OCI-LY1 (cell line): ENCODE measurements at regions not wholly inside any gene's neighbourhood (a gene's known extent, or its start where the extent isn't known, plus 50 kb on each side); places are given as distances from the start of the nearest gene placed in this dataset.

Source experiments
- H2AFZ ChIP-seq: fragments of 200-600 bp; sonication (generic), shearing (Covaris generic); 2 replicates; pipeline ENCODE4 v1.6.0; 2014; ENCODE audit warnings: antibody characterized with exemption, mild to moderate bottlenecking, low read length
- H3F3A ChIP-seq: fragments of 200-600 bp; sonication (generic), shearing (Covaris generic); 2 replicates; pipeline ENCODE4 v1.6.0; 2014; ENCODE audit warnings: mild to moderate bottlenecking, antibody characterized with exemption, low read length, moderate library complexity; ENCODE audit not compliant: insufficient read depth
- H3K27ac ChIP-seq: fragments of 200-600 bp; sonication (generic); 2 replicates; pipeline ENCODE4 v1.5.1; 2014; ENCODE audit warnings: low read length, mixed run types, mild to moderate bottlenecking, low read depth; ENCODE audit not compliant: poor library complexity, severe bottlenecking
- H3K27me3 ChIP-seq: fragments of 200-600 bp; sonication (generic); 2 replicates; pipeline ENCODE4 v1.6.0; 2014; ENCODE audit warnings: antibody characterized with exemption, mild to moderate bottlenecking, low read length, moderate library complexity; ENCODE audit not compliant: insufficient read depth
- H3K36me3 ChIP-seq: fragments of 200-600 bp; sonication (generic); 2 replicates; pipeline ENCODE4 v1.6.1; 2014; ENCODE audit warnings: mild to moderate bottlenecking, antibody characterized with exemption, low read length, moderate library complexity, mixed read lengths; ENCODE audit not compliant: insufficient read depth
- H3K4me1 ChIP-seq: fragments of 200-600 bp; sonication (generic); 2 replicates; pipeline ENCODE4 v1.5.1; 2014; ENCODE audit warnings: mild to moderate bottlenecking, low read length, moderate library complexity; ENCODE audit not compliant: insufficient read depth, severe bottlenecking
- H3K4me2 ChIP-seq: fragments of 200-600 bp; sonication (generic), shearing (Covaris generic); 2 replicates; pipeline ENCODE4 v1.6.1; 2014; ENCODE audit warnings: low read length
- H3K4me3 ChIP-seq: fragments of 200-600 bp; sonication (generic); 2 replicates; pipeline ENCODE4 v1.5.1; 2014; ENCODE audit warnings: low read length, low read depth, mild to moderate bottlenecking, mixed read lengths; ENCODE audit not compliant: poor library complexity, severe bottlenecking
- H3K79me2 ChIP-seq: fragments of 200-600 bp; shearing (Covaris generic); 2 replicates; pipeline ENCODE4 v1.6.1; 2016; ENCODE audit warnings: mixed run types, low read length, mixed read lengths; ENCODE audit not compliant: insufficient read depth
- H3K9ac ChIP-seq: fragments of 200-600 bp; sonication (generic), shearing (Covaris generic); 2 replicates; pipeline ENCODE4 v1.6.1; 2014; ENCODE audit warnings: mild to moderate bottlenecking, low read length, mixed read lengths
- H3K9me2 ChIP-seq: fragments of 200-600 bp; sonication (generic), shearing (Covaris generic); 2 replicates; pipeline ENCODE4 v1.6.1; 2014; ENCODE audit warnings: low read depth, mild to moderate bottlenecking, low read length, mixed read lengths
- H3K9me3 ChIP-seq: fragments of 200-600 bp; shearing (Covaris generic); 2 replicates; pipeline ENCODE4 v1.6.1; 2014; ENCODE audit warnings: low read length, mixed read lengths
- H4K20me1 ChIP-seq: fragments of 200-600 bp; sonication (generic), shearing (Covaris generic); 2 replicates; pipeline ENCODE4 v1.6.0; 2016; ENCODE audit warnings: mild to moderate bottlenecking, low read length; ENCODE audit not compliant: insufficient read depth
- EZH2 ChIP-seq: fragments of 200-600 bp; sonication (generic), shearing (Covaris generic); IDR thresholded peaks from 2 replicates; pipeline ENCODE4 v1.8.0; 2017; ENCODE audit warnings: borderline replicate concordance, mixed run types, mild to moderate bottlenecking, antibody characterized with exemption, low read length, moderate library complexity, mixed read lengths
- TF ChIP-seq, protein P1 (sequence below): fragments of 200-600 bp; sonication (generic), shearing (Covaris generic); IDR thresholded peaks from 2 replicates; pipeline ENCODE4 v1.5.1; 2017; ENCODE audit warnings: mild to moderate bottlenecking, antibody characterized with exemption, low read length, moderate library complexity, mixed read lengths

DNA sequence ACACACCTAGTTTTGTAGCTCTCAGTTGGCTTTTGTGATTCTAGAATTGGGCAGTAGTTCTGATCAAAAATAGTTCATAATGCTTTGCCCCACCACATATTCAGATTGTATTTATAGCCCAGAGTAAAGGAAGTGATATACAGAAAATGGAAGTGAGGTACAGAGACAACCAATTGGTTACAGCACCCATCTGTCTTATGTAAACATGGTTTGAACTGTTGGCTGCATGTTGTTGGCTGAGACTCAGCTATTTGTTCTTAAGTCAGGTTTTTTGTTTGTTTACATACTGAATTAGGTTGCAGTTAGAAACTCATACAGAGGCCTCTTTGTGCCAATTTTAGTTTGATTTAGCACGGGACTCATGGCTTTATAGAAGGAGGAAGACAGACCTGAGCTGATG lies 158.9 kb upstream of the GPR26 start:
- Histone ChIP-seq H3K27me3 (no peaks in the 10 kb centered on the region), H3K9ac (no peak overlapping the region), H3K9me2 (no peaks in the 10 kb centered on the region), H2AFZ (no peak overlapping the region), H3K4me3 (no peak overlapping the region), H3K27ac (no peak overlapping the region), H3F3A (no peaks in the 10 kb centered on the region), H3K4me2 (no peak overlapping the region), H3K4me1 (no peaks in the 10 kb centered on the region), H3K79me2 (no peaks in the 10 kb centered on the region), H4K20me1 (no peaks in the 10 kb centered on the region), H3K36me3 (no peaks in the 10 kb centered on the region), H3K9me3 (no peaks in the 10 kb centered on the region)
- TF ChIP-seq, protein P1, sequence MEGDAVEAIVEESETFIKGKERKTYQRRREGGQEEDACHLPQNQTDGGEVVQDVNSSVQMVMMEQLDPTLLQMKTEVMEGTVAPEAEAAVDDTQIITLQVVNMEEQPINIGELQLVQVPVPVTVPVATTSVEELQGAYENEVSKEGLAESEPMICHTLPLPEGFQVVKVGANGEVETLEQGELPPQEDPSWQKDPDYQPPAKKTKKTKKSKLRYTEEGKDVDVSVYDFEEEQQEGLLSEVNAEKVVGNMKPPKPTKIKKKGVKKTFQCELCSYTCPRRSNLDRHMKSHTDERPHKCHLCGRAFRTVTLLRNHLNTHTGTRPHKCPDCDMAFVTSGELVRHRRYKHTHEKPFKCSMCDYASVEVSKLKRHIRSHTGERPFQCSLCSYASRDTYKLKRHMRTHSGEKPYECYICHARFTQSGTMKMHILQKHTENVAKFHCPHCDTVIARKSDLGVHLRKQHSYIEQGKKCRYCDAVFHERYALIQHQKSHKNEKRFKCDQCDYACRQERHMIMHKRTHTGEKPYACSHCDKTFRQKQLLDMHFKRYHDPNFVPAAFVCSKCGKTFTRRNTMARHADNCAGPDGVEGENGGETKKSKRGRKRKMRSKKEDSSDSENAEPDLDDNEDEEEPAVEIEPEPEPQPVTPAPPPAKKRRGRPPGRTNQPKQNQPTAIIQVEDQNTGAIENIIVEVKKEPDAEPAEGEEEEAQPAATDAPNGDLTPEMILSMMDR = no peak

- Histone ChIP-seq H3K27ac (no peak overlapping the region), H4K20me1 (no peaks in the 10 kb centered on the region), H3K9me3 (no peaks in the 10 kb centered on the region), H3K4me2 (no peak overlapping the region), H3K36me3 (no peaks in the 10 kb centered on the region), H3F3A (no peaks in the 10 kb centered on the region), H3K9me2 (no peaks in the 10 kb centered on the region), H3K9ac (no peak overlapping the region), H3K79me2 (no peaks in the 10 kb centered on the region), H3K4me3 (no peak overlapping the region), H3K4me1 (no peaks in the 10 kb centered on the region), H3K27me3 (no peaks in the 10 kb centered on the region), H2AFZ (no peak overlapping the region)
- no peak for TF ChIP-seq EZH2
- TF ChIP-seq, protein P1 = no peak
These were observed 156.8 kb upstream of the GPR26 start for GRCh38 chr10:123509338-123509737.

DNA sequence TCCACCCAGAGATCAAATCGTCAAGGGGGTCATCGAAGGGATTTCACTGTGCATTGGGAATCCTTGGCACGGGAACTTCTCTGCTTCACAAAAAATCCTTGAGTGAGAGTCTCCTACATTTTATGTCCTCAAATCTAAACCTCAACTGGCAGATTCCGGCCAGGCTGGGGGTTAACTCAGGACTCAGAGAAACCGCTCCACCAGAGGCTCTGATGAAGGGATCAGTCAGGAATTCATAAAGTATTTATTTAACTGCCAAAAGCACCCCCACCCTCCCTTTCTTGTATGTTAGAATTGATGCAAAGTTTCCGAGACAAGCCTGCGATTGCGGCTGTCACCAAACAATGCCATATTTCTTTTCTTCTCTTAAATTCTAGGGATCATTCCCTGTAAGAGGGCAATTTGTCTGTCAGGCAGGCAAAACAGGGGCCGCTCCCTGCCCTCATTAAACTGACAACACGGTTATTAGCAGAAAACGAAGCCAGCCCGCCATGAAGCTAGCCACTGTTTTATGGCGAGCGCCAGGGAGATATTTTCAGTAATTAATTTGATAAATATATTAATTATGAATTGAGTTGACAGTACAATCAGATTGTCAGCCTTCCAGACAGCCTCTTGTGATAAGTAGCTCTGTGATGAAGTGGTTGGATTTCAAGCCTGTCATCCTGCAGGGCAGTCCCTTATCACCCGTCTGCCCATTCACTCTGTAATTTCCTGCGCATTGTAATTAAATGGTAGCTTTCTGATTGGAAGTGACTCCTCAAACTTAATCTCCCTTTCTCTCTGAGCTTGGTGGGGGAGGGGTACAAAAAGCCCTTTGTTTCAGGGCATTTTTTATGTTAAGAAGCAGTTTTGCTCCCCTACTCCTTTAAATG lies 153.0 kb upstream of the GPR26 start:
- no peaks in the 10 kb centered on the region for H3K4me1 ChIP-seq
- no peaks in the 10 kb centered on the region for H3K36me3 ChIP-seq
- no peak overlapping the region for H3K4me2 ChIP-seq
- H3K27ac ChIP-seq = no peak overlapping the region
- TF ChIP-seq EZH2 = no peak
- TF ChIP-seq, protein P1 = no peak
- no peaks in the 10 kb centered on the region for H3K9me2 ChIP-seq
- H3K9me3 ChIP-seq = no peaks in the 10 kb centered on the region
- H3K79me2 ChIP-seq = no peaks in the 10 kb centered on the region
- no peak overlapping the region for H3K9ac ChIP-seq
- H3K4me3 ChIP-seq = no peak overlapping the region
- no peak overlapping the region for H2AFZ ChIP-seq
- H4K20me1 ChIP-seq = no peaks in the 10 kb centered on the region
- no peaks in the 10 kb centered on the region for H3F3A ChIP-seq
- H3K27me3 ChIP-seq = 0 out of 2 replicates have a peak, but pooled peaks cover 3% of the 10 kb centered on the region
